Astrocyte of the spinal cord (primary cell): ENCODE measurements at regions not wholly inside any gene's neighbourhood (a gene's known extent, or its start where the extent isn't known, plus 50 kb on each side); places are given as distances from the start of the nearest gene placed in this dataset.
"Not testable (repeated sequence)": the region's sequence is repeated elsewhere in the genome, so short reads cannot be mapped to it uniquely, and the experiment has no call there.

Experiments used
- DNase-seq: peaks from one replicate; pipeline ENCODE4 v3.0.0; 2011; ENCODE audit warnings: low read depth, low spot score
- H3K4me3 ChIP-seq: 2 replicates; pipeline ENCODE4 v1.5.1; 2011; ENCODE audit warnings: low read depth, mild to moderate bottlenecking, low read length, moderate library complexity
- CTCF ChIP-seq: IDR thresholded peaks from 2 replicates; pipeline ENCODE4 v1.5.1; 2012; ENCODE audit warnings: low read depth, mild to moderate bottlenecking, low read length, inconsistent platforms
- in situ Hi-C: cut with HindIII; loops from 2 replicates; pipeline ENCODE4 v1.10.0; 2017; ENCODE audit warnings: low sequenced_read_pairs

GRCh38 chr6:140653972-140654371 lies 1279.5 kb upstream of the CITED2 start:
- no peak for DNase-seq
- TF ChIP-seq CTCF = no peak
- in situ Hi-C loops = no loop called here
- no peak overlapping the region for H3K4me3 ChIP-seq

GRCh38 chr6:140653506-140653905 lies 1279.1 kb upstream of the CITED2 start:
- in situ Hi-C loops = no loop called here
- TF ChIP-seq CTCF = no peak
- DNase-seq = no peak
- no peak overlapping the region for H3K4me3 ChIP-seq

GRCh38 chr6:140649502-140649901 lies 1275.1 kb upstream of the CITED2 start:
- in situ Hi-C loops, DNase-seq, H3K4me3 ChIP-seq: not testable (repeated sequence)

- in situ Hi-C loops, H3K4me3 ChIP-seq, DNase-seq: not testable (repeated sequence)
These were observed 1272.9 kb upstream of the CITED2 start for GRCh38 chr6:140647322-140647721.

- no peak overlapping the region for H3K4me3 ChIP-seq
- in situ Hi-C loops = no loop called here
- TF ChIP-seq CTCF = no peak
- DNase-seq = no peak
These were observed 1269.6 kb upstream of the CITED2 start for GRCh38 chr6:140644017-140644416.

GRCh38 chr6:140641412-140641811 lies 1267.0 kb upstream of the CITED2 start:
- no peak for TF ChIP-seq CTCF
- in situ Hi-C loops = no loop called here

GRCh38 chr6:140636908-140637402 lies 1262.5 kb upstream of the CITED2 start:
- in situ Hi-C loops = no loop called here
- TF ChIP-seq CTCF = no peak
- DNase-seq = no peak
- H3K4me3 ChIP-seq = no peak overlapping the region

More at GRCh38 chr6:140641412-140641811, 1267.0 kb upstream of the CITED2 start:
- no peak for DNase-seq
- no peak overlapping the region for H3K4me3 ChIP-seq

GRCh38 chr6:140636271-140636907 lies 1261.9 kb upstream of the CITED2 start:
- in situ Hi-C loops = no loop called here
- TF ChIP-seq CTCF = no peak
- no peak for DNase-seq
- no peak overlapping the region for H3K4me3 ChIP-seq
